OCI-LY7 (cell line): ENCODE measurements at regions not wholly inside any gene's neighbourhood (a gene's known extent, or its start where the extent isn't known, plus 50 kb on each side); places are given as distances from the start of the nearest gene placed in this dataset.

Experiments used
- BruUV-seq: library from RNA; stranded (reverse); fragments of 400-500 nt; replicated peaks from 2 replicates; lab custom pipeline; 2021; lab: Mats Ljungman, UMichigan
- CTCF ChIA-PET: fragments of 300-600 bp; sonication (Branson Sonifier 250); formaldehyde crosslinking; loops from one replicate; lab custom pipeline; 2022; ENCODE audit warnings: antibody characterized with exemption; ENCODE audit not compliant: unreplicated experiment; lab: Charles Lee
- POLR2A ChIA-PET: fragments of 300-600 bp; sonication (Branson Sonifier 250); formaldehyde crosslinking; loops from one replicate; lab custom pipeline; 2022; ENCODE audit warnings: antibody characterized with exemption; lab: Charles Lee
- DNase-seq: peaks from one replicate; pipeline ENCODE4 v3.0.0-alpha.2; 2015; ENCODE audit warnings: low spot score
- H2AFZ ChIP-seq: fragments of 200-600 bp; sonication (generic), shearing (Covaris generic); 2 replicates; pipeline ENCODE4 v1.6.1; 2014; ENCODE audit warnings: mild to moderate bottlenecking, antibody characterized with exemption, low read length, moderate library complexity
- H3K27ac ChIP-seq: fragments of 200-600 bp; sonication (generic); 2 replicates; pipeline ENCODE4 v1.5.1; 2014; ENCODE audit warnings: mixed run types, low read depth, mild to moderate bottlenecking, moderate library complexity, low read length, inconsistent platforms; ENCODE audit not compliant: poor library complexity, severe bottlenecking
- H3K36me3 ChIP-seq: fragments of 200-600 bp; sonication (generic); 2 replicates; pipeline ENCODE4 v1.6.1; 2014; ENCODE audit warnings: mild to moderate bottlenecking, antibody characterized with exemption, low read length, moderate library complexity, mixed read lengths; ENCODE audit not compliant: insufficient read depth
- H3K4me1 ChIP-seq: fragments of 200-600 bp; sonication (generic); 2 replicates; pipeline ENCODE4 v1.5.1; 2014; ENCODE audit warnings: mild to moderate bottlenecking, low read length; ENCODE audit not compliant: insufficient read depth, poor library complexity, severe bottlenecking
- H3K4me2 ChIP-seq: fragments of 200-600 bp; sonication (generic); 2 replicates; pipeline ENCODE4 v1.6.1; 2014; ENCODE audit warnings: mild to moderate bottlenecking, low read length
- H3K4me3 ChIP-seq: fragments of 200-600 bp; sonication (generic); 2 replicates; pipeline ENCODE4 v1.5.1; 2014; ENCODE audit warnings: mild to moderate bottlenecking, low read depth, low read length; ENCODE audit not compliant: poor library complexity, severe bottlenecking
- H3K79me2 ChIP-seq: fragments of 200-600 bp; sonication (generic); 2 replicates; pipeline ENCODE4 v1.6.1; 2016; ENCODE audit warnings: low read depth, mild to moderate bottlenecking, low read length, moderate library complexity, mixed read lengths; ENCODE audit not compliant: insufficient read depth
- H3K9me2 ChIP-seq: fragments of 200-600 bp; sonication (generic); 2 replicates; pipeline ENCODE4 v1.6.1; 2016; ENCODE audit warnings: mild to moderate bottlenecking, low read length, mixed read lengths; ENCODE audit not compliant: insufficient read depth
- H3K9me3 ChIP-seq: fragments of 200-600 bp; sonication (generic); 2 replicates; pipeline ENCODE4 v1.6.1; 2014; ENCODE audit warnings: mild to moderate bottlenecking, mixed run types, low read length, mixed read lengths
- H4K20me1 ChIP-seq: fragments of 200-600 bp; sonication (generic); 2 replicates; pipeline ENCODE4 v1.6.1; 2014; ENCODE audit warnings: mild to moderate bottlenecking, antibody characterized with exemption, low read length, moderate library complexity, mixed read lengths; ENCODE audit not compliant: insufficient read depth
- EZH2phosphoT487 ChIP-seq: fragments of 200-600 bp; sonication (generic); IDR thresholded peaks from 2 replicates; pipeline ENCODE4 v1.6.1; 2018; ENCODE audit warnings: low read depth, borderline replicate concordance, mild to moderate bottlenecking, mixed run types, antibody characterized with exemption, low read length, moderate library complexity, mixed read lengths
- intact Hi-C: fragments of 100-400 bp; cut with micrococcal nuclease; formaldehyde crosslinking; loops from one replicate; pipeline ENCODE4 v1.10.0; 2022; ENCODE audit not compliant: unreplicated experiment
- TF ChIP-seq, protein P1 (sequence below): fragments of 200-600 bp; sonication (generic); conservative IDR thresholded peaks from 2 replicates; pipeline ENCODE4 v1.5.1; 2014; ENCODE audit warnings: mild to moderate bottlenecking, antibody characterized with exemption, low read length, moderate library complexity, mixed read lengths

DNA sequence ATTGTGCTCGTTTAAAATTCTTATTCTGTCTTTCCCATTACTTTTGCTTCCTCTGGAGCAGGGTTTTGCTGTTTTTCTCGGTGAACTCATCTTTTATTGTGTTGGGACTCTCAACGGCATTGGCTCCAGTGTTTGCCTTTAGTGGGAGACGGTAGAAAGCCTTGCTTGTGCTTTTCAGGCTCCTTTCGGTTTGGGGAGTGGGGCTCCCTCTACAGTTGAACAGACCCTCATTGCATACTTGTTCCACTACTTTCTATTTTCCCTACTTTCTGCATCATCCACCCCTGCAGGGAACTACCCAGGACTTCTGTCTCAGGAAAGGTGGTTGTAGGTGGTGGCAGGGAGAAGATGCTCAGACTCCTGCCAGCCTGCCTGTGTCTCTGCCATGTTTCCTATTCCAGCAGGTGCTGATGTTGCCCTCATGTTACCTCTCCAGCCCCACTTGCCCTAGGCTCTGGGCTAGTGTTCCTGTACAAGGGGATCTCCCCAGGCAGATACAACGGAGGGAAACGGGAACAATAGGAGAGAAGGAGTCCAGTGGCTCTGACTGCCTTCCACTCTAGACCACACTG is 68.5 kb upstream of the ZBTB18 start:
- Histone ChIP-seq H3K9me2 (no peaks in the 10 kb centered on the region), H3K79me2 (no peaks in the 10 kb centered on the region), H3K9me3 (no peaks in the 10 kb centered on the region), H2AFZ (no peak overlapping the region), H3K27ac (no peak overlapping the region), H4K20me1 (no peaks in the 10 kb centered on the region), H3K4me2 (no peak overlapping the region), H3K36me3 (no peaks in the 10 kb centered on the region), H3K4me3 (no peak overlapping the region), H3K4me1 (no peaks in the 10 kb centered on the region)
- no peak for DNase-seq
- CTCF ChIA-PET, result no interaction called here
- TF ChIP-seq, protein P1, sequence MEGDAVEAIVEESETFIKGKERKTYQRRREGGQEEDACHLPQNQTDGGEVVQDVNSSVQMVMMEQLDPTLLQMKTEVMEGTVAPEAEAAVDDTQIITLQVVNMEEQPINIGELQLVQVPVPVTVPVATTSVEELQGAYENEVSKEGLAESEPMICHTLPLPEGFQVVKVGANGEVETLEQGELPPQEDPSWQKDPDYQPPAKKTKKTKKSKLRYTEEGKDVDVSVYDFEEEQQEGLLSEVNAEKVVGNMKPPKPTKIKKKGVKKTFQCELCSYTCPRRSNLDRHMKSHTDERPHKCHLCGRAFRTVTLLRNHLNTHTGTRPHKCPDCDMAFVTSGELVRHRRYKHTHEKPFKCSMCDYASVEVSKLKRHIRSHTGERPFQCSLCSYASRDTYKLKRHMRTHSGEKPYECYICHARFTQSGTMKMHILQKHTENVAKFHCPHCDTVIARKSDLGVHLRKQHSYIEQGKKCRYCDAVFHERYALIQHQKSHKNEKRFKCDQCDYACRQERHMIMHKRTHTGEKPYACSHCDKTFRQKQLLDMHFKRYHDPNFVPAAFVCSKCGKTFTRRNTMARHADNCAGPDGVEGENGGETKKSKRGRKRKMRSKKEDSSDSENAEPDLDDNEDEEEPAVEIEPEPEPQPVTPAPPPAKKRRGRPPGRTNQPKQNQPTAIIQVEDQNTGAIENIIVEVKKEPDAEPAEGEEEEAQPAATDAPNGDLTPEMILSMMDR, result no peak
- no peak for TF ChIP-seq EZH2phosphoT487
- no TSS peak for BruUV-seq
- POLR2A ChIA-PET, result interaction anchor here (0.5 kb wide), 1 partner anchor 707 kb away, joined by 6 read pairs; no protein-coding TSS in a partner anchor
- intact Hi-C loops, result no loop called here

DNA sequence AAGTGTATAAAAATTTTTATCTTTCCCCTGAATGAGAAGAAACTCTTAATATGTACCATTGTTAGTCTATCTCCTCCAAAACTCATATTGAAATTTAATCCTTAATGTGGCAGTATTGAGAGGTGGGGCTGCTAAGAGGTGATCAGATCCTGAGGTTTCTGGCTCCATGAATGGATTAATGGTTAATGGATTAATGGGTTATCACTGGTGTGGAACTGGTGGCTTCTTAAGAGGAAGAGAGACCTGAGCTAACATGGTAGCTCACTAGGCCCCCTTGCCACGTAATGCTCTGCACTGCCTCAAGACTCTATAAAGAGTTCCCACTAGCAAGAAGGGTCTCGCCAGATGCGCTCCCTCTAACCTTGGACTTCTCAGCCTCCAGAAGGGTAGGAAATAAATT is 70.6 kb upstream of the ZBTB18 start:
- H2AFZ ChIP-seq, result no peak overlapping the region
- H3K9me3 ChIP-seq, result no peaks in the 10 kb centered on the region
- CTCF ChIA-PET, result no interaction called here
- no peak overlapping the region for H3K4me2 ChIP-seq
- DNase-seq, result no peak
- H4K20me1 ChIP-seq, result no peaks in the 10 kb centered on the region
- no TSS peak for BruUV-seq
- no peaks in the 10 kb centered on the region for H3K9me2 ChIP-seq
- no peaks in the 10 kb centered on the region for H3K36me3 ChIP-seq
- H3K4me3 ChIP-seq, result no peak overlapping the region
- POLR2A ChIA-PET, result interaction anchor here (0.6 kb wide), 1 partner anchor 275 kb away, joined by 4 read pairs; no protein-coding TSS in a partner anchor
- intact Hi-C loops, result no loop called here
- H3K4me1 ChIP-seq, result no peaks in the 10 kb centered on the region
- no peak for TF ChIP-seq EZH2phosphoT487
- TF ChIP-seq, protein P1, result no peak
- H3K79me2 ChIP-seq, result no peaks in the 10 kb centered on the region
- no peak overlapping the region for H3K27ac ChIP-seq

DNA sequence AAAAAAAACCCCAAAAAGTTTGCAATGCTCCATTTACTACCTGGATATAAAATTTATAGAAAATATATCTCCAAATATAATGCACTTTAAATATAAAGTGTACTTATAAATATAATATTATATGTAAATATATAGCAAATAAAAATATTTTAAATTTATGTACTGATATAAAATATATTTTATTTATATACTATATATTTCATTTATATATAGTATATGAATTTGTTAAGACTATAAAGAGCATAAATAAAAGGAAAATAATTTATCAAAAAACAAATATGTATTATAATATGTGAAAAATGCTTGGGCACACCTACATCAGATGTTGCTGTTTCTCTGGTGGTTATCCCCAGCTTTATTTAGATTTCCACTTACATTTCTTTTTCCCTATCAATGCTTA is 71.0 kb upstream of the ZBTB18 start:
- H3K9me3 ChIP-seq, result no peaks in the 10 kb centered on the region
- intact Hi-C loops, result no loop called here
- H3K27ac ChIP-seq, result no peak overlapping the region
- H3K9me2 ChIP-seq, result no peaks in the 10 kb centered on the region
- H3K36me3 ChIP-seq, result no peaks in the 10 kb centered on the region
- no peak overlapping the region for H3K4me2 ChIP-seq
- POLR2A ChIA-PET, result no interaction called here
- CTCF ChIA-PET, result no interaction called here
- no peak overlapping the region for H2AFZ ChIP-seq
- H3K4me3 ChIP-seq, result no peak overlapping the region
- BruUV-seq, result no TSS peak
- H3K79me2 ChIP-seq, result no peaks in the 10 kb centered on the region
- H3K4me1 ChIP-seq, result no peaks in the 10 kb centered on the region
- no peak for DNase-seq
- no peaks in the 10 kb centered on the region for H4K20me1 ChIP-seq
- TF ChIP-seq EZH2phosphoT487, result no peak
- TF ChIP-seq, protein P1, result no peak
